GM19438 (cell line): ENCODE measurements at regions not wholly inside any gene's neighbourhood (a gene's known extent, or its start where the extent isn't known, plus 50 kb on each side); places are given as distances from the start of the nearest gene placed in this dataset.
"Not testable (repeated sequence)": the region's sequence is repeated elsewhere in the genome, so short reads cannot be mapped to it uniquely, and the experiment has no call there.

Source experiments
- ATAC-seq: cut with Tn5 transposase; IDR thresholded peaks from one replicate; pipeline ENCODE4 v1.9.1; 2021; ENCODE audit warnings: low read depth; ENCODE audit not compliant: unreplicated experiment

- no peak for ATAC-seq
These were observed 434.2 kb upstream of the PRR20A start for GRCh38 chr13:56706485-56706884.

GRCh38 chr13:56713656-56714055, 427.1 kb upstream of the PRR20A start:
- ATAC-seq = no peak

- ATAC-seq = no peak
These were observed 421.9 kb upstream of the PRR20A start for GRCh38 chr13:56718791-56719190.

- no peak for ATAC-seq
These were observed 419.9 kb upstream of the PRR20A start for GRCh38 chr13:56720841-56721240.

GRCh38 chr13:56735537-56735942, 405.2 kb upstream of the PRR20A start:
- no peak for ATAC-seq

- no peak for ATAC-seq
These were observed 403.8 kb upstream of the PRR20A start for GRCh38 chr13:56736966-56737365.

- no peak for ATAC-seq
These were observed 388.1 kb upstream of the PRR20A start for GRCh38 chr13:56752636-56753035.

- no peak for ATAC-seq
These were observed 385.4 kb upstream of the PRR20A start for GRCh38 chr13:56755181-56755935.

GRCh38 chr13:56763333-56763732, 377.4 kb upstream of the PRR20A start:
- not testable (repeated sequence) for ATAC-seq

GRCh38 chr13:56773148-56773547, 367.6 kb upstream of the PRR20A start:
- no peak for ATAC-seq

GRCh38 chr13:56789527-56789926, 351.2 kb upstream of the PRR20A start:
- ATAC-seq = no peak

GRCh38 chr13:56837161-56837560, 303.6 kb upstream of the PRR20A start:
- no peak for ATAC-seq

GRCh38 chr13:56850852-56851251, 289.9 kb upstream of the PRR20A start:
- ATAC-seq = no peak

GRCh38 chr13:56861476-56861875, 279.2 kb upstream of the PRR20A start:
- ATAC-seq = no peak

- no peak for ATAC-seq
These were observed 276.3 kb upstream of the PRR20A start for GRCh38 chr13:56864451-56864850.

GRCh38 chr13:56865416-56865815, 275.3 kb upstream of the PRR20A start:
- ATAC-seq = no peak

- no peak for ATAC-seq
These were observed 271.0 kb upstream of the PRR20A start for GRCh38 chr13:56869671-56870070.

GRCh38 chr13:56886398-56886797, 254.3 kb upstream of the PRR20A start:
- ATAC-seq = no peak

- ATAC-seq = no peak
These were observed 252.3 kb upstream of the PRR20A start for GRCh38 chr13:56888455-56888854.

- no peak for ATAC-seq
These were observed 246.9 kb upstream of the PRR20A start for GRCh38 chr13:56893843-56894242.

- no peak for ATAC-seq
These were observed 240.0 kb upstream of the PRR20A start for GRCh38 chr13:56900549-56901279.

GRCh38 chr13:56902276-56902675, 238.4 kb upstream of the PRR20A start:
- no peak for ATAC-seq
